ENCODE measurements at regions not wholly inside any gene's neighbourhood (a gene's known extent, or its start where the extent isn't known, plus 50 kb on each side); places are given as distances from the start of the nearest gene placed in this dataset.

DNA sequence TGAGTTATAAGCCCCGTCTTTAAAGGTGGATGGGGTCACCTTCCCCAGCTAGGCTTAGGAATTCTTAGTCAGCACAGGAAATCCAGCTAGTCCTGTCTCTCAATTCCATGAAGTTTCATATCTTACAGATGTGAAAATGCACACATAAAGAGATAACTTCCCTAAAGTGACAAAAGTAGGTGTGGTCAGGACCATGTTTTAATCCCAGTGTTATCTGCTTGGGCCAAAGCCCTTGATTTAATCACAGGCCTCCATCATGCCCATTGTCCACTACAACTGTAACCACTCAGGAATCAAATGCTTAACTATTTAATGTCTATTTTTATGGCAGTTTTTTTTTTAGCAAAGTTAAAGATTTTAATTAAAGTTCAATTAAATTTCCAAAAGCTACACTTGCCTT, 194.4 kb upstream of the BTG1 start:
- DNase-seq (no peak), ATAC-seq (no peak)
- H3K9me3 ChIP-seq = no peaks in the 10 kb centered on the region
- H3K36me3 ChIP-seq (ENCODE audit: low read depth) = no peaks in the 10 kb centered on the region
- TF ChIP-seq, protein P1, sequence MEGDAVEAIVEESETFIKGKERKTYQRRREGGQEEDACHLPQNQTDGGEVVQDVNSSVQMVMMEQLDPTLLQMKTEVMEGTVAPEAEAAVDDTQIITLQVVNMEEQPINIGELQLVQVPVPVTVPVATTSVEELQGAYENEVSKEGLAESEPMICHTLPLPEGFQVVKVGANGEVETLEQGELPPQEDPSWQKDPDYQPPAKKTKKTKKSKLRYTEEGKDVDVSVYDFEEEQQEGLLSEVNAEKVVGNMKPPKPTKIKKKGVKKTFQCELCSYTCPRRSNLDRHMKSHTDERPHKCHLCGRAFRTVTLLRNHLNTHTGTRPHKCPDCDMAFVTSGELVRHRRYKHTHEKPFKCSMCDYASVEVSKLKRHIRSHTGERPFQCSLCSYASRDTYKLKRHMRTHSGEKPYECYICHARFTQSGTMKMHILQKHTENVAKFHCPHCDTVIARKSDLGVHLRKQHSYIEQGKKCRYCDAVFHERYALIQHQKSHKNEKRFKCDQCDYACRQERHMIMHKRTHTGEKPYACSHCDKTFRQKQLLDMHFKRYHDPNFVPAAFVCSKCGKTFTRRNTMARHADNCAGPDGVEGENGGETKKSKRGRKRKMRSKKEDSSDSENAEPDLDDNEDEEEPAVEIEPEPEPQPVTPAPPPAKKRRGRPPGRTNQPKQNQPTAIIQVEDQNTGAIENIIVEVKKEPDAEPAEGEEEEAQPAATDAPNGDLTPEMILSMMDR (IDR thresholded peaks at IDR 0.05) = no peak
- H3K4me3 ChIP-seq = no peak overlapping the region
- peaks cover 10% of the 10 kb centered on the region for H3K4me1 ChIP-seq (ENCODE audit: low read depth)
- intact Hi-C loops (cut with DNase I, micrococcal nuclease) = no loop called here

DNA sequence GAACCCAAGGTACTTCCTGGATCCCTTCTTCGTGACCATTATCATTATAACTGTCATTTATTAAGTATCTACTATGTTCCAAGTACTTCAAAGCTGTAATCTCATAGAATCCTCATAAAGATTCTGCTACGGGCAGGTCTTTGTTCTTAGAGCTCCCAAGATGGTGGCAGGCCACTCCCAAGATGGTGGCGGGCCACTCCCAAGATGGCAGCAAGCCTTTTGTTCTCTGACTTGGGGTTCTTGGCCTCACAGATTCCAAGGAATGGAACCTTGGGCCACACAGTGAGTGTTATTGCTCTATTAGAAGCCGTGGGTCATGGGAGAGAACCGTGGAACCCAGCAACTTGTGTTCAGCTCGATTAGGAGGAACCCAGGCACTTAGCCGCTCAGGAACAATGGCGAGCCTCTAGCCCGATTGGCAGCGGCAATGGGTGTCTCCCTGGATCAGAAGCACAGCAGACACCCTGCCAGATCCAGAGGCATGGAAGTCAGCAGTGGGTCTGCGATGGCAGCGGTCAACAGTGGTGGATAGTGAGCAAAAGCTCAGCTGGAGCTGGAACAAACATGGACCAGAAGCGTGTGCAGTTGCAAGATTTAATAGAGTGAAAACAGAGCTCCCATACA, 193.7 kb upstream of the BTG1 start:
- TF ChIP-seq, protein P1 (IDR thresholded peaks at IDR 0.05) = no peak
- intact Hi-C loops (cut with DNase I, micrococcal nuclease) = no loop called here
- Histone ChIP-seq H3K4me1 (ENCODE audit: low read depth) (peaks cover 10% of the 10 kb centered on the region), H3K9me3 (no peaks in the 10 kb centered on the region), H3K4me3 (no peak overlapping the region), H3K36me3 (ENCODE audit: low read depth) (no peaks in the 10 kb centered on the region)
- DNase-seq (no peak), ATAC-seq (no peak)

DNA sequence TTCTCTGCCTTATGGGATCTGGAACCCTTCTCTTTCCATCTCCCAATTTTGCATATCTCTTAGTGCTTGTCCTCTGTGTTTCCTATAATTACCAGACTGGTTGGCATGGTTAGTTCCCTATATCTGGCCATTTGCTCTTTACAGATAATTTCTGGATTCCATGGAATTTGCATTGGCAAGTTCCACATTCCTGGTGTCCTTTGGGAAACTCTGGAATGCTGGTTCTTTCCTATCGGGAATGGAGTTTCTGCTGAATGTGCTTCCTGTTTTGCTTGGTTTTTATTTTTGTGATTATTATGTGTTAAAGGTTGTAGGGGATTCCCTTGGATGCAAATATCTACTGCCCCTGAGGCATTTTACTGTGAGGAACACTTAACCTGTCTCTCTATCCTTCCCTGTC, 193.0 kb upstream of the BTG1 start:
- TF ChIP-seq, protein P1 (IDR thresholded peaks at IDR 0.05) = no peak
- no peak for DNase-seq
- H3K9me3 ChIP-seq = no peaks in the 10 kb centered on the region
- ATAC-seq = no peak
- no peak overlapping the region for H3K4me3 ChIP-seq
- peaks cover 10% of the 10 kb centered on the region for H3K4me1 ChIP-seq (ENCODE audit: low read depth)
- intact Hi-C loops (cut with DNase I, micrococcal nuclease) = no loop called here
- H3K36me3 ChIP-seq (ENCODE audit: low read depth) = no peaks in the 10 kb centered on the region

DNA sequence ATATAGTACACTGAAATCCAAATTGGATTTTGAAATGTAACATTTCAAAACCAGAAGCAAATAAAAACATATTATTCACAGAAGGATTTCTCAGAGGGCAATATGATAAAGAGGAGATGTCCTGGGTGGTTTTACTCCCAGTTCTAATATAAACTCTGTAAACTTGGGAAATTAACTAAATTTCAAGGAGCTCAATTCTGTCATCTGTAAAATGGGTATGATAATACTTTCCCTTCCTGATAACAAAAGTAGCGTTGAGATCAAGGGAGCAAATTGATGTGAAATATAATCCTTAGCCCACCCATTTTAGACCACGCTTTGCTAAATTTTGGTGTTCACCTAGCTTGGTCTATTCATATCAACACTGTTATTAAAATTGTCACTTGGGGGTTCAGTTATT, 192.5 kb upstream of the BTG1 start:
- Histone ChIP-seq H3K9me3 (no peaks in the 10 kb centered on the region), H3K4me1 (ENCODE audit: low read depth) (peaks cover 10% of the 10 kb centered on the region), H3K36me3 (ENCODE audit: low read depth) (no peaks in the 10 kb centered on the region), H3K4me3 (no peak overlapping the region)
- no peak for DNase-seq
- intact Hi-C loops (cut with DNase I, micrococcal nuclease) = no loop called here
- no peak for ATAC-seq
- TF ChIP-seq, protein P1 (IDR thresholded peaks at IDR 0.05) = no peak

DNA sequence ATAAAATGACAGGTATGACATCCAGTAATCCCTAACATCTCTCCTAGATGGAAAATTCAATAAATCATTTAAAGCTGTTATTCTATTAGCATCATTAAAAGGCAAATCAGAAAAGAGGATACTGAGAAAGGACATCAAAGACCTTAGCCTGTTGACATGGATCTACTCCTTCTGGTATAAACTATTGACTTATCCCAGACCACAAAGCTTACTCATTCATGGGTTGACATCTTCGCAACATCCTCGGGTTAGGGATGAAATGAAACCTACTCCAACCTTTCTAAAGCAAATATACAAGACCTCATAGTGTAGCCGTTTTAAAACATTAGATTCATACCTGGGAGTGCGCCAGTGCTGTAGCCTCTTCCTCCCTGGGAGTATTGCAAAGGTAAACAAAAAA, 191.5 kb upstream of the BTG1 start:
- H3K9me3 ChIP-seq = no peaks in the 10 kb centered on the region
- ATAC-seq = no peak
- peaks cover 10% of the 10 kb centered on the region for H3K4me1 ChIP-seq (ENCODE audit: low read depth)
- no peaks in the 10 kb centered on the region for H3K36me3 ChIP-seq (ENCODE audit: low read depth)
- intact Hi-C loops (cut with DNase I, micrococcal nuclease) = no loop called here
- no peak for DNase-seq
- no peak overlapping the region for H3K4me3 ChIP-seq
- TF ChIP-seq, protein P1 (IDR thresholded peaks at IDR 0.05) = no peak

DNA sequence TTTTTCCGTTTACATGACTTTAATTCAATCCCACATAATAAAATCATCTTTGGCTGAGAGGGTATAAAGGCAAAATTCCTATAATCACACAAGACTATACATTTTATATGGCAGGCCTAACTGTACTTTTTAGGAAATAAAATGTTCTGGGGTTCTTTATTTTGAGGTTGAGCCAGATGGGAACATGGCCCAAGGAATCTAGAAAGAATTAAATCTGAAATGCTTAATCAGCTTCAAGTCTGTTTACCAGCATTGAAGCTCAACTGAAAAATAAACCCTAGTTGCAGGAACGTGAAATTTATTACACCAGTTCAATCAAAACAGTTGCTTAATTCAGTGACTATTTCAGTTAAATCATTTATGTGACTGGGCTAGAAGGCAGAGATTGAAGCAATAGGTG, 191.0 kb upstream of the BTG1 start:
- peaks cover 10% of the 10 kb centered on the region for H3K4me1 ChIP-seq (ENCODE audit: low read depth)
- intact Hi-C loops (cut with DNase I, micrococcal nuclease) = no loop called here
- no peak overlapping the region for H3K4me3 ChIP-seq
- ATAC-seq (no peak), DNase-seq (no peak)
- TF ChIP-seq, protein P1 (IDR thresholded peaks at IDR 0.05) = no peak
- H3K36me3 ChIP-seq (ENCODE audit: low read depth) = no peaks in the 10 kb centered on the region
- no peaks in the 10 kb centered on the region for H3K9me3 ChIP-seq

Measured in mucosa of descending colon (tissue), 3 donors.